Tibial artery (tissue), 4 donors: ENCODE measurements at regions not wholly inside any gene's neighbourhood (a gene's known extent, or its start where the extent isn't known, plus 50 kb on each side); places are given as distances from the start of the nearest gene placed in this dataset.

Source experiments
- DNase-seq, 2 donors: peaks; one replicate each; pipeline ENCODE4 v3.0.0-alpha.2; 2019
- H3K27ac ChIP-seq, 2 donors: fragments of 200-600 bp; sonication (generic) in 1 of 2; 1 replicate in 1 of 2; 2 replicates in 1 of 2; pipeline ENCODE4 v1.5.1; 2018 to 2019; ENCODE audit warnings: mild to moderate bottlenecking in 1 of 2
- H3K27me3 ChIP-seq, 2 donors: fragments of 200-600 bp; sonication (generic) in 1 of 2; one replicate each; pipeline versions ENCODE4 v1.5.1 to v1.6.0; 2016 to 2019
- H3K36me3 ChIP-seq, 3 donors: fragments of 200-600 bp; sonication (generic) in 2 of 3; one replicate each; pipeline ENCODE4 v1.5.1; 2016 to 2019; ENCODE audit warnings: mild to moderate bottlenecking in 2 of 3
- H3K4me1 ChIP-seq, 4 donors: fragments of 200-600 bp; sonication (generic) in 2 of 4; 1 replicate in 3 of 4; 2 replicates in 1 of 4; pipeline ENCODE4 v1.5.1; 2016 to 2019
- H3K4me3 ChIP-seq, 2 donors: fragments of 200-600 bp; sonication (generic) in 1 of 2; 1 replicate in 1 of 2; 2 replicates in 1 of 2; pipeline ENCODE4 v1.5.1; 2018 to 2019; ENCODE audit warnings: mild to moderate bottlenecking in 2 of 2
- H3K9me3 ChIP-seq, 3 donors: fragments of 200-600 bp; sonication (generic) in 1 of 3; one replicate each; pipeline ENCODE4 v1.5.1; 2016 to 2019
- intact Hi-C: fragments of 100-400 bp; cut with DNase I; formaldehyde crosslinking; loops from one replicate; pipeline ENCODE4 v1.15.0; 2023; ENCODE audit warnings: low total_unique reads
- TF ChIP-seq, protein P1 (sequence below), 2 experiments: fragments of 200-600 bp in 1 of 2; fragments of 450-650 bp in 1 of 2; IDR thresholded peaks; one replicate each; pipeline ENCODE4 v1.5.1; 2017 to 2019; ENCODE audit warnings: antibody characterized with exemption in 2 of 2, mild to moderate bottlenecking in 1 of 2, moderate library complexity in 1 of 2

DNA sequence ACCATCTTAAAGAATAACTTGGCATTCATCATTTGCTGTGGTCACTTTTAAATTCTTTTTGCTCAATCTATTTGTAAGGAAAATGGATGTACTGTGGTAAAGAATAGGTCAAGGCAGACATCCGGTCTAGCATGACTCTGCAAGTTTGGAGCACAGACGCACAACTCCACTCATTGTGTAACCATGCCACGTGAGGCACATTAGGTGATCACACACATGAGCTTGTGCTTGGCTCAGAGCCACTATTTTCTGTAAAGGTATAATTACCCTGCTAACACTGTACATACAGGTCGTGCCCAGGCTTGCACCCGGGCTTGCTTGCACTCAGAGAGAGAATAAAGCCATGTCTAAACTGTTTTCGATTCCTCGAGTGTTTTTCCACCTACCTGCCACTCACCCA lies 1289.1 kb upstream of the ADGRB3 start:
- Histone ChIP-seq H3K9me3 (no peaks in the 10 kb centered on the region), H3K27me3 (no peaks in the 10 kb centered on the region), H3K27ac (no peak overlapping the region), H3K4me1 (no peaks in the 10 kb centered on the region), H3K4me3 (no peak overlapping the region), H3K36me3 (no peaks in the 10 kb centered on the region)
- intact Hi-C loops, result no loop called here
- no peak for DNase-seq
- TF ChIP-seq, protein P1, sequence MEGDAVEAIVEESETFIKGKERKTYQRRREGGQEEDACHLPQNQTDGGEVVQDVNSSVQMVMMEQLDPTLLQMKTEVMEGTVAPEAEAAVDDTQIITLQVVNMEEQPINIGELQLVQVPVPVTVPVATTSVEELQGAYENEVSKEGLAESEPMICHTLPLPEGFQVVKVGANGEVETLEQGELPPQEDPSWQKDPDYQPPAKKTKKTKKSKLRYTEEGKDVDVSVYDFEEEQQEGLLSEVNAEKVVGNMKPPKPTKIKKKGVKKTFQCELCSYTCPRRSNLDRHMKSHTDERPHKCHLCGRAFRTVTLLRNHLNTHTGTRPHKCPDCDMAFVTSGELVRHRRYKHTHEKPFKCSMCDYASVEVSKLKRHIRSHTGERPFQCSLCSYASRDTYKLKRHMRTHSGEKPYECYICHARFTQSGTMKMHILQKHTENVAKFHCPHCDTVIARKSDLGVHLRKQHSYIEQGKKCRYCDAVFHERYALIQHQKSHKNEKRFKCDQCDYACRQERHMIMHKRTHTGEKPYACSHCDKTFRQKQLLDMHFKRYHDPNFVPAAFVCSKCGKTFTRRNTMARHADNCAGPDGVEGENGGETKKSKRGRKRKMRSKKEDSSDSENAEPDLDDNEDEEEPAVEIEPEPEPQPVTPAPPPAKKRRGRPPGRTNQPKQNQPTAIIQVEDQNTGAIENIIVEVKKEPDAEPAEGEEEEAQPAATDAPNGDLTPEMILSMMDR (IDR thresholded peaks at IDR 0.05), result no peak

GRCh38 chr6:67336014-67336413 lies 1299.1 kb upstream of the ADGRB3 start:
- H3K4me1 ChIP-seq, result no peaks in the 10 kb centered on the region
- DNase-seq, result no peak
- no peak overlapping the region for H3K27ac ChIP-seq
- peaks cover 0 to 2% (median 0%) of the 10 kb centered on the region in 3 donors for H3K9me3 ChIP-seq
- H3K36me3 ChIP-seq, result no peaks in the 10 kb centered on the region
- TF ChIP-seq, protein P1 (IDR thresholded peaks at IDR 0.05), result no peak
- H3K27me3 ChIP-seq, result no peaks in the 10 kb centered on the region
- intact Hi-C loops, result no loop called here
- H3K4me3 ChIP-seq, result no peak overlapping the region

GRCh38 chr6:67331304-67331703 lies 1303.8 kb upstream of the ADGRB3 start:
- Histone ChIP-seq H3K9me3 (no peaks in the 10 kb centered on the region), H3K4me3 (no peak overlapping the region), H3K4me1 (no peaks in the 10 kb centered on the region), H3K27me3 (no peaks in the 10 kb centered on the region), H3K27ac (no peak overlapping the region), H3K36me3 (no peaks in the 10 kb centered on the region)
- TF ChIP-seq, protein P1 (IDR thresholded peaks at IDR 0.05), result no peak
- no peak for DNase-seq
- intact Hi-C loops, result no loop called here

GRCh38 chr6:67328269-67328668 lies 1306.8 kb upstream of the ADGRB3 start:
- no peak overlapping the region for H3K4me3 ChIP-seq
- H3K9me3 ChIP-seq, result no peaks in the 10 kb centered on the region
- TF ChIP-seq, protein P1 (IDR thresholded peaks at IDR 0.05), result no peak
- no peaks in the 10 kb centered on the region for H3K27me3 ChIP-seq
- no peaks in the 10 kb centered on the region for H3K36me3 ChIP-seq
- no peak for DNase-seq
- intact Hi-C loops, result no loop called here
- no peaks in the 10 kb centered on the region for H3K4me1 ChIP-seq
- no peak overlapping the region for H3K27ac ChIP-seq

- H3K9me3 ChIP-seq, result no peaks in the 10 kb centered on the region
- TF ChIP-seq, protein P1 (IDR thresholded peaks at IDR 0.05), result no peak
- H3K36me3 ChIP-seq, result no peaks in the 10 kb centered on the region
- H3K27ac ChIP-seq, result no peak overlapping the region
- no peaks in the 10 kb centered on the region for H3K4me1 ChIP-seq
- DNase-seq, result no peak
- intact Hi-C loops, result no loop called here
- H3K4me3 ChIP-seq, result no peak overlapping the region
- H3K27me3 ChIP-seq, result no peaks in the 10 kb centered on the region
These were observed 1334.5 kb upstream of the ADGRB3 start for GRCh38 chr6:67300430-67301040.

GRCh38 chr6:67292169-67292568 lies 1342.9 kb upstream of the ADGRB3 start:
- H3K9me3 ChIP-seq, result no peaks in the 10 kb centered on the region
- intact Hi-C loops, result no loop called here
- no peak overlapping the region for H3K27ac ChIP-seq
- DNase-seq, result no peak
- H3K36me3 ChIP-seq, result no peaks in the 10 kb centered on the region
- TF ChIP-seq, protein P1 (IDR thresholded peaks at IDR 0.05), result no peak
- no peak overlapping the region for H3K4me3 ChIP-seq
- no peaks in the 10 kb centered on the region for H3K4me1 ChIP-seq
- H3K27me3 ChIP-seq, result no peaks in the 10 kb centered on the region
